Left cardiac atrium (tissue), 4 donors: ENCODE measurements at regions not wholly inside any gene's neighbourhood (a gene's known extent, or its start where the extent isn't known, plus 50 kb on each side); places are given as distances from the start of the nearest gene placed in this dataset.
"Not testable (repeated sequence)": the region's sequence is repeated elsewhere in the genome, so short reads cannot be mapped to it uniquely, and the experiment has no call there.

Source experiments
- ATAC-seq, 2 donors: fragments of 200-7000 bp; cut with Tn5 transposase; one replicate each; pipeline ENCODE4 v1.9.1; 2020; ENCODE audit warnings: mild to moderate bottlenecking in 2 of 2, moderate library complexity in 2 of 2
- DNase-seq: peaks from one replicate; pipeline ENCODE4 v3.0.0-alpha.2; 2020
- intact Hi-C, 2 donors: fragments of 100-400 bp; cut with DNase I; formaldehyde crosslinking; loops; one replicate each; pipeline versions ENCODE4 v1.14.1 to v1.15.1; 2022 to 2023
- donor health status: DM: no; HTN: yes; CAD: no.
- donor health status: DM: no; HTN: yes; CAD: no; lungs with severe emphysema.
- donor health status: DM: yes; HTN: yes; CAD: no.
- donor health status: Dilated cardiomyopathy.

DNA sequence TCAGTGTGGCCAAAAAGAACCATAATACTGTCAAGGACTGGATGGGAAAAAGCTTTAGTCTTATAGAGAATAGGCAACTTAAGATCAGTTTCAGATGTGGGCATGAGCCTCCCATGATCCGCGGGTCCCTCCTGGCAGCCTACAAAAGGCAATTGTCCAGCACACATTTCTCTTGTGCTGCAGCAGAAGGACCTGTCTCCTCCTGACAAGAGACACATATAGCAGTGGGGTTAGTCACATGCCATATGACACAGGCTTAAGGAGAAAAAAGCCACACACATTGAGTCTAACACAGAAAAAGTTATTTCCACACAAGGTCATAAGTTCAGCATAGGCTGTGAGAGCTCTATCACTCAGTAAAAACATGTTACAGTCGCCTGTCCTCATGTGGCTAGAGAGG, 1378.7 kb upstream of the PRR20A start:
- ATAC-seq (no peak), DNase-seq (no peak)
- intact Hi-C loops, result no loop called here

DNA sequence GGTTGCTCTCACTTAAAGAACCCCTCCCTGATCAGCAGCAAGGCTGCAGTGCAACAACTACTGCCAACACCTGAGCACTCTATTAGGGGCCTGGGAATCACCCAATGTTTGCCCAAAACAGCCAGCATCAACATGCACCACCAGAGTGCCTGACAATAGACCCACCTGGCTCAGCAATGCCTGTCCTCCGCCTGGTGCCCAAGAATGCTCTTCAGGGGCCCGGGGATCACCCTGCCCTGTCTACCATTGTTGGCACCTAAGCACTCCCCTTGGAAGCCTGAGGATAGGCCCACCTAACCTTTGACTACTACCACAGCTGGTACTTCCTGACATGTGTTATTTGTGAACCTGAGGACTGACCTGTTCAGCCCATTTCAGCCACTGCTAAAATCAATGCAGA, 1363.1 kb upstream of the PRR20A start:
- intact Hi-C loops, result no loop called here
- ATAC-seq (no peak), DNase-seq (no peak)

- DNase-seq (no peak), ATAC-seq (no peak)
- intact Hi-C loops, result no loop called here
Measured at GRCh38 chr13:55783841-55784240, 1356.9 kb upstream of the PRR20A start.

GRCh38 chr13:55788548-55788947, 1352.2 kb upstream of the PRR20A start:
- ATAC-seq, result no peak
- no peak for DNase-seq
- intact Hi-C loops, result no loop called here

DNA sequence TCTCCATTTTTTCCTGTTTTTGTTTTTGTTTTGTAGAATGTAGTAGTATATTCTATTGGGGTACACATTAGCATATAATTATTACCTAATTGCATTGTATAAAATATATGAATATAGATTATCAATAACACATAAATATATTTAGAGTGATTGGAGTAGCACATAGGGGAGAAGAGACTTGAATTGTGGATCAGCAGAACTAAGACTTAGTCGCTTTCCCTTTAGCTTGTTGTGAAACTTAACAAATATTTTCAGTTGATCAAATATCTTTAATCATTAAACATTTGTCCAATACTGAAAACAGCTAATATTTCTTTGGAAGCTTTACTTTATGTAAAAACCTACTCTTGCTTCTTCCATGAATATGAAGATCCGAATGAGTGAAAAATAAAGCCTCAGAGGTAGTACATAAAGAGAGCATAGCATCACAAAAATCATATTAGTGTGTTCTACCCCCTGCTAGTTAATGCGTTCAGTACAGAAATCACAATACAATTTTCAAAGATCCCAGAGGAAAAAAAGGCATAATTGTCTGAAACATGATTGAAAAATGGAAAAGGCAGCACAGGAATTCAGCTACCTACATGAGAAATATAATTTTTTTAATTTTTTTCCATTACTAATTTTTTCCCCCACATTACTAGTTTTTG, 1348.0 kb upstream of the PRR20A start:
- DNase-seq (no peak), ATAC-seq (no peak)
- intact Hi-C loops, result no loop called here

DNA sequence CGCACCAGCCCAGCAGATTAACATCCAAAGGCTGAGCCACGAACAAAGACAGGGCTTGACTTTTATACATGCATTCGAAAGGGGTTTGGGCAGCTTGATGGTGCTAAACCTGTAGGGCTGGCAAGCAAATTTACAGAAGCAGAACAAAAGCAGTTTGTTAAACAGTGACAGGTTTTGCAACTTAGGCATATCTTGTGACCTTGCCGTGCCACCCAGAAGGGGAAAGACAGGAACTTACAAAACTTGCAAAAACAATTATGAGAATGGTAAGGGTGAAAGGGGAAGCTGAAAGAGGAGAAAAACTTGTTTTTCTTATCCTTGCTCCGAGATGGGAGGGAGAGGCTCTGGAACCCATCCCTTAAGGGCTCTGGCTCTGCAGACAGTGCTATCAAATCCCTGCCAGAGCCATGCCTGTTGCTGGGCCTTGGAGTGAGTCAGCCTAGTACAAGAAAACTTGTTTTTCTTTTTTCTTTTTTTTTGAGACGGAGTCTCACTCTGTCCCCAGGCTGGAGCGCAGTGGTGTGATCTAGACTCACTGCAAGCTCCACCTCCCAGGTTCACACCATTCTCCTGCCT, 1325.2 kb upstream of the PRR20A start:
- no peak for DNase-seq
- intact Hi-C loops, result no loop called here
- no peak for ATAC-seq

- DNase-seq (no peak), ATAC-seq (no peak)
- intact Hi-C loops, result no loop called here
Measured at GRCh38 chr13:55816976-55817601, 1323.6 kb upstream of the PRR20A start.

DNA sequence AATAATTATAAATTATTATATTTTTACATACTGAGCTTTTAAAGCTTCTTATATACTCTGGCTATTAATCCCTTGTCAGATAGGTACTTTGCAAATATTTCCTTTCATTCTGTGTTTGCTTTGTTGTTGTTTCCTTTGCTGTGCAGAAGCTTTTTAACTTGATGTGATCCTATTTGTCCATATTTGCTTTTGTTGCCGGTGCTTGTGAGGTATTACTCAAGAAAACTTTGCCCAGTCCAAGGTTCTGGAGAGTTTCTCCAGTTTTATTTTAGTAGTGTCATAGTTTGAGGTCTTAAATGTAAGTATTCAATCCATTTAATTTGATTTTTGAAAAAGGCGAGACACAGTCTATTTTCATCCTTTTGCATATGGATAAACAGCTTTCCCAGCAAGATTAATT, 1319.9 kb upstream of the PRR20A start:
- ATAC-seq (no peak), DNase-seq (no peak)
- intact Hi-C loops, result no loop called here

DNA sequence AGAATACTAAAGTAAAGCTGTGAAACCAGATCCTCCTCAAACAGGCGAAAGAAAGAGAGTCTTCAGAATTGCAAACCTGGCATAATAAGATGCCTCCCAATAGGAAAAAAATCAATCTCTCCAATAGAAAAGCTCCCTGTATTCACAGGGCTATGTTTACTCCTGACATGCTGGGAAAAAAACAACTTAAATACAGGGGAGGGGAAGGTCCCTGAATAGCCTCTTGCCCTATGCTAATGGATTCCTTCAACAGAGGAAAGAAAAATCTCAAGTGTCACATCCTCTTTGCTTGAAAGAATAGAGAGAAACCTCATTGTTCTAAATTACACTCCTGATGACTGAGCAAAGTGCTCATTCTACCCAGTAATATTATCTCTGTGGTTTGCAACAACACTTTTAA, 1271.1 kb upstream of the PRR20A start:
- DNase-seq, result no peak
- intact Hi-C loops, result no loop called here
- no peak for ATAC-seq

DNA sequence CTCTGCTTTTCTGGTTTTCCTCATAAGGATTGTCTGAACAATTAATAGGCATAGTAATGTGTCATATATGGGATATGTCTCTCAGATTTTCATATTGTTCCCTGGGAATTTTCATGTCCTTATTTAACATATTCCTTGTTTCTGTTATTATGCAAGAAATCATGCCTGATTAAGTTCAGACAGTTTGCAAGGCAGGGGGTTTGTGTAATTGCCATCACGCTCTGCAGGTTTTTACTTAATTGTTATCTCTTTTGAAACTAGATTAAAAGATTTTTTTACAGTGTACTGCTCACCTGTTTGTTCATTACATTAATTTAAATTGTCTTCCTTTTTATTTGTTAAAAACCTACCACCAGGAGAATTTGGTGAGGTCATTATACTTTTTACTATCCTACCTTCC, 1253.2 kb upstream of the PRR20A start:
- no peak for DNase-seq
- ATAC-seq, result no peak
- intact Hi-C loops, result no loop called here

GRCh38 chr13:55893540-55893939, 1247.2 kb upstream of the PRR20A start:
- intact Hi-C loops, result no loop called here
- ATAC-seq (no peak), DNase-seq (no peak)

DNA sequence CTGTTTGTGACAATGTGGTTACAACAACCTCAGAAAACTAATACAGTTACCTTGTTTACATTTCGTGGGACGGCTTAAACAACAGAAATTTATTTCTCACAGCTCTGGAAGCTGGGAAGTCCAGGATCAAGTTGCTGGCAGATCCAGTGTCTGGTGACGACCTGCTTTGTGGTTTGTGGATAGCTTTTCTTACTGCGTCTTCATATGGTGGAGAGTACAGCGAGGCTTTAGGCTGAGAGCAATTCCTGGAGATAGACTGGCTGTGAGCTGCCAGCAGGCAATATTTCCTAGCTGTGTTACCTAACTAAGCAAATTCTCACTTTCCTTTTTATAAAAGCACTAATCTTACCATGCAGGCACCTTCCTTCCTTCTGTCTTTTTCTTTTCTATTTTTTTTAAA, 1203.5 kb upstream of the PRR20A start:
- intact Hi-C loops, result no loop called here
- ATAC-seq (no peak), DNase-seq (no peak)

DNA sequence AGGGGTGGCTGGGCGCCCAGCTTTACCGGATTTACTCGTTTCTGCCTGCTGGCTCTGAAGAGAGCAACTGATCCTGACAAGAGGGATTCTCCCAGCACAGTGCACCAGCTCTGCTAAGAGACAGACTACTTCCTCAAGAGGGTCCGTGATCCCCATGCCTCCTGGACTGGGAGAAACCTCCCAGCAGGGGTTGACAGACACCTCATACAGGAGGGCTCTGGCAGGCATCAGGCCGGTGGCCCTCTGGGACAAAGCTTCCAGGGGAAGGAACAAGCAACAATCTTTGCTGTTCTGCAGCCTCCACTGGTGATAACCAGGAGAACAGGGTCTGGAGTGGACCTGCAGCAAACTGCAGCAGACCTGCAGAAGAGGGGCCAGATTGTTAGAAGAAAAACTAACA, 1192.5 kb upstream of the PRR20A start:
- ATAC-seq, result no peak
- intact Hi-C loops, result no loop called here
- no peak for DNase-seq

GRCh38 chr13:55963934-55964333, 1176.8 kb upstream of the PRR20A start:
- intact Hi-C loops, result no loop called here
- DNase-seq (no peak), ATAC-seq (no peak)

GRCh38 chr13:55967055-55967454, 1173.7 kb upstream of the PRR20A start:
- ATAC-seq (no peak), DNase-seq (no peak)
- intact Hi-C loops, result no loop called here

DNA sequence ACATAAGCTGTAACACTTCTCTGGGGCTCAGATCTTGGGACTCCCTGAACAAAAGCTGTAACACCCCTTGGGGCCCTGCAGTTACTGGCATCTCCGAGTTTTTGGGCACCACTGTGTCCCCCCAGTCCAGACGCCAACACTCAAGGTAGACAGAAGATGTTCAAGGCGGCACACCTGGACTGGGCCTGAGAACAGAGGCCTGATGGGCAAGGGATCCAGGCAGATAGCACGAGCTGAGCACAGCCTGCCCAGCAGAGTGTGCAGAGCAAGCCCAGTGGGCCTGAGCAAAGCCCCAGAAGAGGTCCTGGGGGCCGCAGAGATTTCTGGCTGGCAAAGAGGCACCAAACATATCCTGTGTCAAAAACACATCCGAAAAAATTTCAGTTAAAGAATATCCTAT, 1163.3 kb upstream of the PRR20A start:
- intact Hi-C loops, result no loop called here
- ATAC-seq (no peak), DNase-seq (no peak)

DNA sequence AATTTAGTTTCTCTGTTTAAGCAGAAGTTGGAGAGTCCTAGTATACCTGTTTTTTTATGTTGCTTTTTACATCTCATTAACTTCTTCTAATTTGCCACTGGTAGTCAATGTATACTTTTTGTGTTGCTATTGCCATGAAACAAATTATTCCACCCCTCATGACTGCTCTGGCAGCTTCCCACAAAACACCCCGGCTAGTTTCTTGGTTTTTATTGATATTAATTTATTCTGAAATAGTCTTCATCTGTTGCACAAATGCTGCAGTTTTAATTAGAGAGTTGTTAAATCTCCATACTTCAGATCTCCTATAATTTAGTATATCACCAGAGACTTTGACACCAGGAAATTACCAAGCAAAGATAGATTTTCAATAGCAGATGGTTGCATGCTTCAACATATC, 1159.3 kb upstream of the PRR20A start:
- no peak for DNase-seq
- no peak for ATAC-seq
- intact Hi-C loops, result no loop called here

DNA sequence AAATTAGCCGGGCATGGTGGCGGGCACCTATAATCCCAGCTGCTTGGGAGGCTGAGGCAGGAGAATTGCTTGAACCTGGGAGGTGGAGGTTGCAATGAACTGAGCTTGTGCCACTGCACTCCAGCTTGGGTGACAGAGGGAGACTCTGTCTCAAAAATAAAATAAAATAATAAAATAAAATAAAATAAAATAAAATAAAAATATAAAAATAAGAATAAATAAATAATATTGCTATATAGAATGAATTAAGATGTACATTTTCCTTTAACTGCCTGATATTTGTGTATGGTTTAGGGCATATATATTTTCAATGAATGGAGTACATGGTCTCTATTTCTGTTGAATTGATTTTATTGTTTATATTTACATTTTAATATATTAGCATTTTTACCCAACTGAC, 1156.7 kb upstream of the PRR20A start:
- ATAC-seq, DNase-seq, intact Hi-C loops: not testable (repeated sequence)

DNA sequence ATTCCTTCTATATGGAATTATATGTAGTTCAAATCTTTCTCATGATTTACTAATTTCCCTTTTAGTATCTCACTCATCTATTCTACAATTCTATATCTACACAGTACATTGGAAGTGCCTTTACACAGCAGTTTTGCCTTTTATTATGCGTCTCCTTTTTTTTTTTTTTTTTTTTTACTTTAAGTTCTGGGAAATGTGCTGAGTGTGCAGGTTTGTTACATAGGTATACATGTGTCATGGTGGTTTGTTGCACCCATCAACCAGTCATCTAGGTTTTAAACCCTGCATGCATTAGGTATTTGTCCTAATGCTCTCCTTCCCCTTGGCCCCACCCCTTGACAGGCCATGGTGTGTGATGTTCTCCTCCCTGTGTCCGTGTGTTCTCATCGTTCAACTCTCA, 1150.1 kb upstream of the PRR20A start:
- no peak for DNase-seq
- ATAC-seq, result no peak
- intact Hi-C loops, result no loop called here

DNA sequence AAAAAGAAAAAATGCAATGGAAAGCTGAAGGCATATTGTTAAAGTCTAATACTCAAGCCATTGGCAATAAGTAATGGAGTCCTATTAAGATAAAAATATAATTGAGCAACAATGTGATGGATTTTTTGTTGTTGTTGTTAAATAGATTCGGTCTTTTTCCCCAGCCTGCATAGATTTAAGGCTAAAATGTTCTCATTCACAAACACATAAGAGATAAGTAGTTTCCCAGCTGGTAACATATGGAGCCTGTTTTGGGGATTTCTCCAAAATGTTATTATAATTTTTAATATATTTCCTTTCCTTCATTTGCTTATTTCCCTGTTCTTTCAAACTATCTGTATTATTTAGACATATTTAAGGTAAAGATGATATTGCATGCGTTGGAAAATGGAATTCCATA, 1149.1 kb upstream of the PRR20A start:
- intact Hi-C loops, result no loop called here
- no peak for ATAC-seq
- DNase-seq, result no peak

GRCh38 chr13:55992145-55992544, 1148.6 kb upstream of the PRR20A start:
- intact Hi-C loops, result no loop called here
- DNase-seq (no peak), ATAC-seq (no peak)
